Gastrocnemius medialis (tissue), 4 donors: ENCODE measurements at regions not wholly inside any gene's neighbourhood (a gene's known extent, or its start where the extent isn't known, plus 50 kb on each side); places are given as distances from the start of the nearest gene placed in this dataset.

Experiments
- ATAC-seq, 2 donors: fragments of 150-250 bp; one replicate each; pipeline ENCODE4 v1.9.1; 2016
- DNase-seq, 2 donors: peaks; one replicate each; pipeline ENCODE4 v3.0.0-alpha.2; 2019
- H3K27ac ChIP-seq, 4 donors: fragments of 200-600 bp; sonication (generic); 1 replicate in 1 of 4; 2 replicates in 3 of 4; pipeline ENCODE4 v1.5.1; 2016 to 2018; ENCODE audit warnings: mild to moderate bottlenecking in 2 of 4, moderate library complexity in 1 of 4
- H3K27me3 ChIP-seq, 3 donors: fragments of 200-600 bp; sonication (generic) in 2 of 3; 1 replicate in 1 of 3; 2 replicates in 2 of 3; pipeline versions ENCODE4 v1.5.1 to v1.6.0; 2016 to 2019; ENCODE audit warnings: mild to moderate bottlenecking in 1 of 3, moderate library complexity in 1 of 3
- H3K36me3 ChIP-seq, 2 donors: fragments of 200-600 bp; sonication (generic) in 1 of 2; one replicate each; pipeline ENCODE4 v1.5.1; 2017 to 2018
- H3K4me1 ChIP-seq, 2 donors: fragments of 200-600 bp; sonication (generic) in 1 of 2; one replicate each; pipeline ENCODE4 v1.5.1; 2016 to 2017; ENCODE audit warnings: mild to moderate bottlenecking in 2 of 2
- H3K4me3 ChIP-seq, 4 donors: fragments of 200-600 bp; sonication (generic) in 3 of 4; 1 replicate in 1 of 4; 2 replicates in 3 of 4; pipeline ENCODE4 v1.5.1; 2016 to 2019; ENCODE audit warnings: mild to moderate bottlenecking in 2 of 4
- H3K9me3 ChIP-seq, 3 donors: fragments of 200-600 bp; sonication (generic) in 2 of 3; 1 replicate in 1 of 3; 2 replicates in 2 of 3; pipeline ENCODE4 v1.5.1; 2016 to 2019
- CTCF ChIP-seq, 5 experiments: fragments of 450-650 bp in 3 of 5; fragments of 200-600 bp in 2 of 5; sonication (generic) in 2 of 5; IDR thresholded peaks in 4 of 5; conservative IDR thresholded peaks in 1 of 5; 1 replicate in 4 of 5; 2 replicates in 1 of 5; pipeline ENCODE4 v1.5.1; 2016 to 2019; ENCODE audit warnings: antibody characterized with exemption in 5 of 5, mild to moderate bottlenecking in 3 of 5, moderate library complexity in 3 of 5
- POLR2A ChIP-seq, 2 donors: fragments of 450-650 bp; IDR thresholded peaks; one replicate each; pipeline ENCODE4 v1.6.1; 2017; ENCODE audit warnings: antibody characterized with exemption in 2 of 2, mild to moderate bottlenecking in 2 of 2, moderate library complexity in 2 of 2
- in situ Hi-C, 4 donors: fragments of 200-750 bp; cut with MboI; loops; one replicate each; pipeline versions ENCODE4 v1.15.0 to v1.8.0; 2017; ENCODE audit warnings: low sequenced_read_pairs in 4 of 4
- intact Hi-C: fragments of 100-400 bp; cut with DNase I; formaldehyde crosslinking; loops from one replicate; pipeline ENCODE4 v1.15.1; 2023; ENCODE audit warnings: low total_unique reads

- no peaks in the 10 kb centered on the region for H3K4me1 ChIP-seq
- in situ Hi-C loops: no loop called here
- ATAC-seq (no peak), DNase-seq (no peak)
- TF ChIP-seq POLR2A (IDR thresholded peaks at IDR 0.05): no peak
- no peak for TF ChIP-seq CTCF (IDR thresholded peaks at IDR 0.05 in 4 of 5, conservative IDR thresholded peaks at IDR 0.05 in 1 of 5)
- intact Hi-C loops: no loop called here
- no peaks in the 10 kb centered on the region for H3K27me3 ChIP-seq
- H3K9me3 ChIP-seq: no peaks in the 10 kb centered on the region
- no peak overlapping the region for H3K27ac ChIP-seq
- H3K36me3 ChIP-seq: no peaks in the 10 kb centered on the region
- no peak overlapping the region for H3K4me3 ChIP-seq
Observed at GRCh38 chr4:124290678-124291077, 421.9 kb downstream of the ANKRD50 start.

- Histone ChIP-seq H3K9me3 (no peaks in the 10 kb centered on the region), H3K36me3 (no peaks in the 10 kb centered on the region), H3K27me3 (no peaks in the 10 kb centered on the region), H3K4me1 (no peaks in the 10 kb centered on the region), H3K4me3 (no peak overlapping the region), H3K27ac (no peak overlapping the region)
- DNase-seq (no peak), ATAC-seq (no peak)
- in situ Hi-C loops (no loop called here), intact Hi-C loops (no loop called here)
- no peak for TF ChIP-seq CTCF (IDR thresholded peaks at IDR 0.05 in 4 of 5, conservative IDR thresholded peaks at IDR 0.05 in 1 of 5)
- TF ChIP-seq POLR2A (IDR thresholded peaks at IDR 0.05): no peak
Observed at GRCh38 chr4:124295413-124295812, 417.1 kb downstream of the ANKRD50 start.

GRCh38 chr4:124304941-124305340, 407.6 kb downstream of the ANKRD50 start:
- in situ Hi-C loops (no loop called here), intact Hi-C loops (no loop called here)
- Histone ChIP-seq H3K27me3 (no peaks in the 10 kb centered on the region), H3K4me1 (no peaks in the 10 kb centered on the region), H3K27ac (no peak overlapping the region), H3K36me3 (no peaks in the 10 kb centered on the region), H3K4me3 (no peak overlapping the region), H3K9me3 (no peaks in the 10 kb centered on the region)
- no peak for ATAC-seq
- TF ChIP-seq POLR2A (IDR thresholded peaks at IDR 0.05) (no peak), CTCF (IDR thresholded peaks at IDR 0.05 in 4 of 5, conservative IDR thresholded peaks at IDR 0.05 in 1 of 5) (no peak)
- DNase-seq: no peak

- TF ChIP-seq POLR2A (IDR thresholded peaks at IDR 0.05): no peak
- no peak for TF ChIP-seq CTCF (IDR thresholded peaks at IDR 0.05 in 4 of 5, conservative IDR thresholded peaks at IDR 0.05 in 1 of 5)
- intact Hi-C loops (no loop called here), in situ Hi-C loops (no loop called here)
- H3K4me3 ChIP-seq: no peak overlapping the region
- H3K9me3 ChIP-seq: no peaks in the 10 kb centered on the region
- H3K36me3 ChIP-seq: no peaks in the 10 kb centered on the region
- DNase-seq (no peak), ATAC-seq (no peak)
- H3K27ac ChIP-seq: no peak overlapping the region
- H3K4me1 ChIP-seq: no peaks in the 10 kb centered on the region
- no peaks in the 10 kb centered on the region for H3K27me3 ChIP-seq
Observed at GRCh38 chr4:124306352-124306751, 406.2 kb downstream of the ANKRD50 start.

GRCh38 chr4:124307143-124307542, 405.4 kb downstream of the ANKRD50 start:
- H3K4me1 ChIP-seq: no peaks in the 10 kb centered on the region
- ATAC-seq: no peak
- H3K27me3 ChIP-seq: no peaks in the 10 kb centered on the region
- no peak overlapping the region for H3K4me3 ChIP-seq
- no peak for DNase-seq
- no peak overlapping the region for H3K27ac ChIP-seq
- no peaks in the 10 kb centered on the region for H3K9me3 ChIP-seq
- intact Hi-C loops (no loop called here), in situ Hi-C loops (no loop called here)
- H3K36me3 ChIP-seq: no peaks in the 10 kb centered on the region
- TF ChIP-seq POLR2A (IDR thresholded peaks at IDR 0.05) (no peak), CTCF (IDR thresholded peaks at IDR 0.05 in 4 of 5, conservative IDR thresholded peaks at IDR 0.05 in 1 of 5) (no peak)
